OCI-LY7 (cell line): ENCODE measurements at regions not wholly inside any gene's neighbourhood (a gene's known extent, or its start where the extent isn't known, plus 50 kb on each side); places are given as distances from the start of the nearest gene placed in this dataset.

Experiments used
- CTCF ChIP-seq: fragments of 200-600 bp; sonication (generic); conservative IDR thresholded peaks from 2 replicates; pipeline ENCODE4 v1.5.1; 2014; ENCODE audit warnings: mild to moderate bottlenecking, antibody characterized with exemption, low read length, moderate library complexity, mixed read lengths
- EZH2phosphoT487 ChIP-seq: fragments of 200-600 bp; sonication (generic); IDR thresholded peaks from 2 replicates; pipeline ENCODE4 v1.6.1; 2018; ENCODE audit warnings: low read depth, borderline replicate concordance, mild to moderate bottlenecking, mixed run types, antibody characterized with exemption, low read length, moderate library complexity, mixed read lengths

DNA sequence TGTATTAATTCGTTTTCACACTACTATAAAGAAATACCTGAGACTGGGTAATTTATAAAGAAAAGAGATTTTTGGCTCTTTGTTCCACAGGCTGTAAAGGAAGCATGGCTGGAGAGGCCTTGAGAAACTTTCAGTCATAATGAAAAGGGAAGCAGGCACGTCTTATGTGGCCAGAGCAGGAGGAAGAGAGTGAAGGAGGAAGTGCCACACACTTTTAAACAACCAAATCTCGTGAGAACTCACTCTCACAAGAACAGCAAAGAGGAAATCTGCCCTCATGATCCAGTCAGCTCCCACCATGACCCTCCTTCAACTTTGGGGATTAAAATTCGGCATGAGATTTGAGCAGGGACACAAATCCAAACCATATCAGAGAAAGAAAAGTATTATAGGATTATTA is 1255.9 kb upstream of the MIR17HG start:
- TF ChIP-seq CTCF: no peak
- no peak for TF ChIP-seq EZH2phosphoT487
